Uterus (tissue), 2 donors: ENCODE measurements at regions not wholly inside any gene's neighbourhood (a gene's known extent, or its start where the extent isn't known, plus 50 kb on each side); places are given as distances from the start of the nearest gene placed in this dataset.

ENCODE experiments used
- CTCF ChIP-seq, 4 experiments: fragments of 200-600 bp in 2 of 4; fragments of 450-650 bp in 2 of 4; sonication (generic) in 2 of 4; IDR thresholded peaks; one replicate each; pipeline ENCODE4 v1.5.1; 2016 to 2019; ENCODE audit warnings: antibody characterized with exemption in 4 of 4, mild to moderate bottlenecking in 2 of 4, moderate library complexity in 1 of 4
- POLR2A ChIP-seq, 2 donors: fragments of 450-650 bp; IDR thresholded peaks; one replicate each; pipeline ENCODE4 v1.6.1; 2016; ENCODE audit warnings: antibody characterized with exemption in 2 of 2, mild to moderate bottlenecking in 1 of 2, moderate library complexity in 1 of 2

- TF ChIP-seq CTCF (IDR thresholded peaks at IDR 0.05) = no peak
- TF ChIP-seq POLR2A (IDR thresholded peaks at IDR 0.05) = no peak
Observed at GRCh38 chr3:148601766-148602685, 95.7 kb upstream of the AGTR1 start.
